Kidney (tissue), 13 donors: ENCODE measurements at regions not wholly inside any gene's neighbourhood (a gene's known extent, or its start where the extent isn't known, plus 50 kb on each side); places are given as distances from the start of the nearest gene placed in this dataset.

ENCODE experiments used
- DNase-seq, 5 donors: peaks; one replicate each; pipeline ENCODE4 v3.0.0-alpha.2; 2013 to 2020
- FAIRE-seq: peaks from 2 replicates; lab custom pipeline; 2012; peaks lifted over from hg19 to GRCh38; lab: Jason Lieb, UNC
- H3K27ac ChIP-seq, 2 donors: one replicate each; pipeline ENCODE4 v1.7.0; 2013; ENCODE audit warnings: low read depth in 2 of 2, low read length in 2 of 2, inconsistent platforms in 1 of 2
- H3K27me3 ChIP-seq: one replicate; pipeline ENCODE4 v1.7.1; 2013; ENCODE audit warnings: low read length, inconsistent platforms; ENCODE audit not compliant: control insufficient read depth, insufficient read depth
- H3K36me3 ChIP-seq, 3 donors: one replicate each; pipeline versions ENCODE4 v1.7.0 to v1.7.1; 2013; ENCODE audit warnings: low read length in 3 of 3, control low read depth in 1 of 3, inconsistent platforms in 1 of 3; ENCODE audit not compliant: insufficient read depth in 3 of 3, control insufficient read depth in 2 of 3
- H3K4me1 ChIP-seq, 3 donors: one replicate each; pipeline versions ENCODE4 v1.7.0 to v1.7.1; 2013; ENCODE audit warnings: low read length in 3 of 3, inconsistent platforms in 1 of 3, low read depth in 1 of 3; ENCODE audit not compliant: control insufficient read depth in 2 of 3, insufficient read depth in 2 of 3
- H3K4me3 ChIP-seq, 3 donors: one replicate each; pipeline versions ENCODE4 v1.7.0 to v1.8.1; 2013; ENCODE audit warnings: low read length in 3 of 3, control low read depth in 1 of 3, inconsistent platforms in 1 of 3
- H3K9ac ChIP-seq, 3 donors: one replicate each; pipeline versions ENCODE4 v1.7.0 to v1.7.1; 2013; ENCODE audit warnings: low read length in 3 of 3, control low read depth in 1 of 3, inconsistent platforms in 1 of 3
- H3K9me3 ChIP-seq, 3 donors: one replicate each; pipeline versions ENCODE4 v1.7.0 to v1.7.1; 2013; ENCODE audit warnings: low read length in 3 of 3, control low read depth in 1 of 3, inconsistent platforms in 1 of 3; ENCODE audit not compliant: control insufficient read depth in 2 of 3, insufficient read depth in 1 of 3
- CTCF ChIP-seq: IDR thresholded peaks from 3 replicates; pipeline ENCODE4 v1.5.1; 2012; ENCODE audit warnings: mild to moderate bottlenecking, moderate library complexity, borderline replicate concordance; ENCODE audit not compliant: insufficient read depth; ENCODE audit errors: extremely low read depth
- intact Hi-C: fragments of 100-400 bp; cut with DNase I; formaldehyde crosslinking; loops from one replicate; pipeline ENCODE4 v1.11.1; 2022
- donor health status: control.
- donor health status: control.
- donor health status: control.
- donor health status: control.
- donor health status: control.
- donor health status: DM: yes; HTN: yes; CAD: no.
- donor health status: Normal renal cell carcinoma (clear cell type).

GRCh38 chr7:123366626-123367025 lies 166.9 kb upstream of the SLC13A1 start:
- Histone ChIP-seq H3K27me3 (no peaks in the 10 kb centered on the region), H3K9me3 (no peaks in the 10 kb centered on the region), H3K4me1 (no peaks in the 10 kb centered on the region), H3K4me3 (no peak overlapping the region), H3K27ac (peak overlapping the region in 1 of 2 donors; percentile 17), H3K36me3 (no peaks in the 10 kb centered on the region), H3K9ac (no peak overlapping the region)
- DNase-seq (no peak), FAIRE-seq (no peak)
- no peak for TF ChIP-seq CTCF
- intact Hi-C loops, result no loop called here

DNA sequence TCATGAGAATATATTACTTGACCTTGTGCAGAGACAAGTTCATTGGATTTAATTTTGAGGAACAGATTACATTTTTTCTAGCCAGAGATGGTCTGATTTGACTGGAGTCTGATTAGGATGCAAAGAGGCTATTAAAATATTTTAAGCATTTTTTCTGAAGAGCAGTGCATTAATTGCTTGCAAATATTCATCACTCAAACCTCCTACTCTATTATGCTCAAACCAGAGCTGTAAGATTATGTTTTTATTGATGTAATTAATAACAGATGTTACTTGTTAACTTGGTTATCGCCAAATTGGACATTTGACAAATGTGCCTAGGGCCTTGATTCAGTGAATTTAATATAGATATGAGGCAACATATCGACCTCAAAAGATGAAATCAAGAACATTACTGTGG lies 160.9 kb upstream of the SLC13A1 start:
- no peaks in the 10 kb centered on the region for H3K9me3 ChIP-seq
- no peaks in the 10 kb centered on the region for H3K36me3 ChIP-seq
- no peak overlapping the region for H3K9ac ChIP-seq
- no peak for TF ChIP-seq CTCF
- no peaks in the 10 kb centered on the region for H3K4me1 ChIP-seq
- DNase-seq, result no peak
- no peaks in the 10 kb centered on the region for H3K27me3 ChIP-seq
- no peak for FAIRE-seq
- no peak overlapping the region for H3K4me3 ChIP-seq
- H3K27ac ChIP-seq, result no peak overlapping the region
- intact Hi-C loops, result no loop called here

DNA sequence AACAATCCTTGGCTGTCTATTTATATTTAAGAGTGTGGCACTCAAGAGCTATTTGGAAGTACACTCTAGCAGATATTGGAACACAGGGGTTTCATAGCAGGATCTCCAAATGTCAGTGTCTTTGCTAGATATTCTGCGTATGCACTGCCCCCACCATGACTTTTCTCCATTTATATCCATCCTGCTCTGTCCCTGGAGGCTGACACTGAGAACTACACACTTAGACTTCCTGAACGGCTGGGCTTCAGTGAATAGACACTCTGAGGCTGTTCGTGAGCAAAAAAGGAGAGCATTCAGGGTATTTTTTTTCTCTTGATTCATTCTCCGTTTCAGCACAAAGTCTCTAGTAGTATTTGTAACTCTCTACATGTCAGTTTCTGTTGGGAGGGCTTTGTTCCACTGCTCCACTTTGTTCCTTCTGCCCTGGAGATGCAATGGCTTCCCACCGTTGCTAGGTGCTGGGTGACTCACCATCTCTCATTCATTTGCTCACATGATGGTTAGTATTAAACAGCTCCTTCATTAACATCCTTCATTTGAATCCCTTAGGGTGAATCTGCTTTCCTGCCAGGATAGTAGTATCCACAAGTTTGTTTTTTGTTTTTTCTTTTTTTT lies 155.9 kb upstream of the SLC13A1 start:
- Histone ChIP-seq H3K36me3 (no peaks in the 10 kb centered on the region), H3K9ac (no peak overlapping the region), H3K27me3 (no peaks in the 10 kb centered on the region), H3K27ac (no peak overlapping the region), H3K4me3 (no peak overlapping the region), H3K4me1 (peaks cover 0 to 12% (median 0%) of the 10 kb centered on the region in 3 donors), H3K9me3 (peaks cover 0 to 9% (median 0%) of the 10 kb centered on the region in 3 donors)
- FAIRE-seq, result no peak
- no peak for TF ChIP-seq CTCF
- no peak for DNase-seq
- intact Hi-C loops, result no loop called here

GRCh38 chr7:123352973-123353372 lies 153.2 kb upstream of the SLC13A1 start:
- no peaks in the 10 kb centered on the region for H3K27me3 ChIP-seq
- no peak overlapping the region for H3K4me3 ChIP-seq
- intact Hi-C loops, result no loop called here
- H3K9ac ChIP-seq, result no peak overlapping the region
- FAIRE-seq (no peak), DNase-seq (no peak)
- no peaks in the 10 kb centered on the region for H3K36me3 ChIP-seq
- no peak for TF ChIP-seq CTCF
- H3K27ac ChIP-seq, result no peak overlapping the region
- peaks cover 0 to 12% (median 0%) of the 10 kb centered on the region in 3 donors for H3K4me1 ChIP-seq
- peaks cover 0 to 9% (median 0%) of the 10 kb centered on the region in 3 donors for H3K9me3 ChIP-seq
